GM23338 (cell line): ENCODE measurements at regions not wholly inside any gene's neighbourhood (a gene's known extent, or its start where the extent isn't known, plus 50 kb on each side); places are given as distances from the start of the nearest gene placed in this dataset.

ENCODE experiments used
- ATAC-seq: fragments of 200-7000 bp; cut with Tn5 transposase; 3 replicates; pipeline ENCODE4 v1.9.1; 2020
- DNase-seq: peaks from one replicate; pipeline ENCODE4 v3.0.0-alpha.2; 2015; ENCODE audit warnings: low spot score
- H2AFZ ChIP-seq: fragments of 200-600 bp; sonication (generic); 2 replicates; pipeline ENCODE4 v1.8.0; 2016; ENCODE audit warnings: antibody characterized with exemption, mild to moderate bottlenecking, moderate library complexity
- H3F3A ChIP-seq: fragments of 200-600 bp; sonication (generic); replicated peaks from 2 replicates; pipeline ENCODE4 v1.8.0; 2017; ENCODE audit warnings: antibody characterized with exemption, mixed run types, low read depth
- H3K27ac ChIP-seq: fragments of 200-600 bp; sonication (generic); 2 replicates; pipeline ENCODE4 v1.6.1; 2016; ENCODE audit warnings: low read depth
- H3K27me3 ChIP-seq: fragments of 200-600 bp; sonication (generic); 2 replicates; pipeline ENCODE4 v1.8.0; 2016; ENCODE audit warnings: mild to moderate bottlenecking, mixed run types, moderate library complexity; ENCODE audit not compliant: insufficient read depth
- H3K36me3 ChIP-seq: fragments of 200-600 bp; sonication (generic); 2 replicates; pipeline ENCODE4 v1.8.0; 2016; ENCODE audit warnings: mild to moderate bottlenecking; ENCODE audit not compliant: insufficient read depth
- H3K4me1 ChIP-seq: fragments of 200-600 bp; sonication (generic); 2 replicates; pipeline ENCODE4 v1.8.0; 2016; ENCODE audit warnings: mild to moderate bottlenecking, moderate library complexity; ENCODE audit not compliant: insufficient read depth
- H3K4me2 ChIP-seq: fragments of 200-600 bp; sonication (generic); 2 replicates; pipeline ENCODE4 v1.7.1; 2017; ENCODE audit warnings: mixed run types
- H3K4me3 ChIP-seq: fragments of 200-600 bp; sonication (generic); 2 replicates; pipeline ENCODE4 v1.6.1; 2016; ENCODE audit warnings: mixed run types
- H3K79me2 ChIP-seq: fragments of 200-600 bp; sonication (generic); replicated peaks from 2 replicates; pipeline ENCODE4 v1.8.0; 2017; ENCODE audit warnings: mild to moderate bottlenecking; ENCODE audit not compliant: insufficient read depth
- H3K9me2 ChIP-seq: fragments of 200-600 bp; sonication (generic); 2 replicates; pipeline ENCODE4 v1.8.0; 2017; ENCODE audit not compliant: insufficient read depth
- H4K20me1 ChIP-seq: fragments of 200-600 bp; sonication (generic); replicated peaks from 2 replicates; pipeline ENCODE4 v1.8.0; 2017; ENCODE audit warnings: mild to moderate bottlenecking; ENCODE audit not compliant: insufficient read depth
- H3K27ac Mint-ChIP-seq: 2 replicates; pipeline ENCODE4 v1.8.0; 2020; ENCODE audit warnings: inconsistent platforms, mild to moderate bottlenecking, moderate library complexity, mixed read lengths
- H3K27me3 Mint-ChIP-seq: 3 replicates; pipeline ENCODE4 v1.8.0; 2022; ENCODE audit warnings: low read depth, mild to moderate bottlenecking, moderate library complexity, mixed read lengths, inconsistent platforms; ENCODE audit not compliant: insufficient read depth, poor library complexity
- H3K36me3 Mint-ChIP-seq: 3 replicates; pipeline ENCODE4 v1.8.0; 2021; ENCODE audit warnings: low read depth, mild to moderate bottlenecking, inconsistent platforms, moderate library complexity, mixed read lengths
- H3K4me1 Mint-ChIP-seq: 3 replicates; pipeline ENCODE4 v1.8.0; 2020; ENCODE audit warnings: mild to moderate bottlenecking, inconsistent platforms, mixed read lengths
- H3K4me3 Mint-ChIP-seq: 3 replicates; pipeline ENCODE4 v1.8.0; 2021; ENCODE audit warnings: moderate library complexity, mild to moderate bottlenecking, inconsistent platforms, mixed read lengths
- H3K9me3 Mint-ChIP-seq: 3 replicates; pipeline ENCODE4 v1.8.0; 2020; ENCODE audit warnings: moderate library complexity, mild to moderate bottlenecking, inconsistent platforms, mixed read lengths
- CREB1 ChIP-seq: fragments of 250-450 bp; sonication (Bioruptor Pico); IDR thresholded peaks from 2 replicates; pipeline ENCODE4 v1.5.0; 2020; ENCODE audit warnings: low read depth, mild to moderate bottlenecking, moderate library complexity
- ETS1 ChIP-seq: IDR thresholded peaks from 2 replicates; pipeline ENCODE4 v1.6.1; 2016; ENCODE audit warnings: antibody characterized with exemption
- EZH2 ChIP-seq: fragments of 200-600 bp; sonication (generic); IDR thresholded peaks from one replicate; pipeline ENCODE4 v1.8.0; 2017; ENCODE audit warnings: antibody characterized with exemption, mild to moderate bottlenecking, low read depth; ENCODE audit not compliant: unreplicated experiment
- EZH2phosphoT487 ChIP-seq: fragments of 200-600 bp; sonication (generic); IDR thresholded peaks from one replicate; pipeline ENCODE4 v1.8.1; 2018; ENCODE audit warnings: antibody characterized with exemption; ENCODE audit not compliant: unreplicated experiment
- POLR2AphosphoS5 ChIP-seq: IDR thresholded peaks from 2 replicates; pipeline ENCODE4 v1.6.1; 2016; ENCODE audit warnings: antibody characterized with exemption, low read depth
- REST ChIP-seq: IDR thresholded peaks from one replicate; pipeline ENCODE4 v1.6.1; 2018; ENCODE audit warnings: antibody characterized with exemption; ENCODE audit not compliant: unreplicated experiment
- ZNF114 ChIP-seq: fragments of 250-450 bp; sonication (Bioruptor Pico); IDR thresholded peaks from 2 replicates; pipeline ENCODE4 v1.5.0; 2020; ENCODE audit warnings: mild to moderate bottlenecking, moderate library complexity
- ZNF462 ChIP-seq: fragments of 250-450 bp; sonication (Bioruptor Pico); IDR thresholded peaks from 2 replicates; pipeline ENCODE4 v1.5.0; 2020; ENCODE audit warnings: mild to moderate bottlenecking, moderate library complexity

- no peak for TF ChIP-seq ZNF462 (CRISPR knock-in tag)
Observed at GRCh38 chr20:47971058-47971791, 185.9 kb upstream of the SULF2 start (continued).

GRCh38 chr20:47970282-47970903 lies 185.1 kb upstream of the SULF2 start:
- Histone ChIP-seq H3K4me2 (no peak overlapping the region), H3K4me1 (peaks cover 27% of the 10 kb centered on the region), H3K27me3 (no peaks in the 10 kb centered on the region), H2AFZ (no peak overlapping the region), H4K20me1 (no peaks in the 10 kb centered on the region), H3K36me3 (no peaks in the 10 kb centered on the region), H3K79me2 (no peaks in the 10 kb centered on the region), H3K4me3 (no peak overlapping the region), H3K9me2 (no peaks in the 10 kb centered on the region), H3F3A (no peaks in the 10 kb centered on the region), H3K27ac (no peak overlapping the region)
- Mint-ChIP-seq H3K36me3 (peaks cover 5% of the 10 kb centered on the region; the same call in 1 of the 3 replicates), H3K27ac (no peak overlapping the region), H3K27me3 (peaks cover 10% of the 10 kb centered on the region), H3K4me3 (no peak overlapping the region), H3K4me1 (peaks cover 49% of the 10 kb centered on the region), H3K9me3 (peaks cover 3% of the 10 kb centered on the region; the same call in 2 of the 3 replicates)
- ATAC-seq (no peak), DNase-seq (no peak)
- TF ChIP-seq POLR2AphosphoS5: no peak
- TF ChIP-seq REST: no peak
- TF ChIP-seq ZNF114 (CRISPR knock-in tag): no peak
- TF ChIP-seq EZH2: no peak
- TF ChIP-seq EZH2phosphoT487: no peak
- TF ChIP-seq CREB1 (CRISPR knock-in tag): no peak
- no peak for TF ChIP-seq ETS1
